NCI-H748 treated with DMSO at 0.1 percent for 48 hours (cell line): ENCODE measurements at regions not wholly inside any gene's neighbourhood (a gene's known extent, or its start where the extent isn't known, plus 50 kb on each side); places are given as distances from the start of the nearest gene placed in this dataset.
"Not testable (repeated sequence)": the region's sequence is repeated elsewhere in the genome, so short reads cannot be mapped to it uniquely, and the experiment has no call there.

ENCODE experiments used
- DNase-seq: peaks from one replicate; lab custom pipeline; 2025; lab: John Stamatoyannopoulos, UW

GRCh38 chr16:64724339-64724738 lies 397.5 kb downstream of the CDH11 start:
- DNase-seq = no peak

- no peak for DNase-seq
Observed at GRCh38 chr16:64718486-64718885, 403.4 kb downstream of the CDH11 start.

- DNase-seq = no peak
Observed at GRCh38 chr16:64717871-64718270, 404.0 kb downstream of the CDH11 start.

GRCh38 chr16:64715624-64716023 lies 406.2 kb downstream of the CDH11 start:
- no peak for DNase-seq

GRCh38 chr16:64712026-64712425 lies 409.8 kb downstream of the CDH11 start:
- DNase-seq = no peak

GRCh38 chr16:64711596-64711995 lies 410.3 kb downstream of the CDH11 start:
- no peak for DNase-seq

- DNase-seq = no peak
Observed at GRCh38 chr16:64711026-64711425, 410.8 kb downstream of the CDH11 start.

GRCh38 chr16:64705443-64705842 lies 416.4 kb downstream of the CDH11 start:
- DNase-seq = no peak

GRCh38 chr16:64704386-64704785 lies 417.5 kb downstream of the CDH11 start:
- DNase-seq = no peak

- DNase-seq = no peak
Observed at GRCh38 chr16:64702415-64702814, 419.4 kb downstream of the CDH11 start.

- DNase-seq = no peak
Observed at GRCh38 chr16:64700628-64701027, 421.2 kb downstream of the CDH11 start.

- DNase-seq = no peak
Observed at GRCh38 chr16:64696866-64697265, 425.0 kb downstream of the CDH11 start.

GRCh38 chr16:64695684-64696083 lies 426.2 kb downstream of the CDH11 start:
- no peak for DNase-seq

GRCh38 chr16:64693946-64694345 lies 427.9 kb downstream of the CDH11 start:
- no peak for DNase-seq

- no peak for DNase-seq
Observed at GRCh38 chr16:64687786-64688185, 434.1 kb downstream of the CDH11 start.

- DNase-seq = no peak
Observed at GRCh38 chr16:64687123-64687522, 434.7 kb downstream of the CDH11 start.

GRCh38 chr16:64679976-64680690 lies 441.7 kb downstream of the CDH11 start:
- no peak for DNase-seq

- DNase-seq = no peak
Observed at GRCh38 chr16:64669573-64669972, 452.3 kb downstream of the CDH11 start.

- no peak for DNase-seq
Observed at GRCh38 chr16:64667334-64667877, 454.5 kb downstream of the CDH11 start.

- not testable (repeated sequence) for DNase-seq
Observed at GRCh38 chr16:64662312-64662711, 459.6 kb downstream of the CDH11 start.

GRCh38 chr16:64659866-64660265 lies 462.0 kb downstream of the CDH11 start:
- DNase-seq = no peak

GRCh38 chr16:64657316-64658011 lies 464.4 kb downstream of the CDH11 start:
- DNase-seq = no peak

GRCh38 chr16:64656471-64656870 lies 465.4 kb downstream of the CDH11 start:
- DNase-seq = no peak
